ENCODE measurements at regions not wholly inside any gene's neighbourhood (a gene's known extent, or its start where the extent isn't known, plus 50 kb on each side); places are given as distances from the start of the nearest gene placed in this dataset.

GRCh38 chr20:56985066-56985685 lies 281.3 kb downstream of the BMP7 start:
- Mint-ChIP-seq H3K4me3 (no peak overlapping the region), H3K4me1 (ENCODE audit: low read depth in 2 of 2) (no peaks in the 10 kb centered on the region), H3K9me3 (peaks cover 3 to 11% of the 10 kb centered on the region in 2 donors), H3K27me3 (peaks cover 0 to 17% of the 10 kb centered on the region in 2 donors), H3K27ac (no peak overlapping the region), H3K36me3 (ENCODE audit: insufficient read depth) (no peaks in the 10 kb centered on the region)
- ATAC-seq (replicated peaks) = no peak
- no peak for DNase-seq

GRCh38 chr20:56986476-56986875 lies 280.0 kb downstream of the BMP7 start:
- Mint-ChIP-seq H3K36me3 (ENCODE audit: insufficient read depth) (peaks cover 2% of the 10 kb centered on the region), H3K27ac (no peak overlapping the region), H3K4me3 (no peak overlapping the region), H3K27me3 (peaks cover 0 to 30% of the 10 kb centered on the region in 2 donors), H3K9me3 (peaks cover 3 to 11% of the 10 kb centered on the region in 2 donors), H3K4me1 (ENCODE audit: low read depth in 2 of 2) (no peaks in the 10 kb centered on the region)
- ATAC-seq (replicated peaks) = no peak
- DNase-seq = no peak

GRCh38 chr20:56986931-56987720 lies 279.3 kb downstream of the BMP7 start:
- Mint-ChIP-seq H3K4me1 (ENCODE audit: low read depth in 2 of 2) (no peaks in the 10 kb centered on the region), H3K9me3 (peaks cover 3 to 11% of the 10 kb centered on the region in 2 donors), H3K4me3 (no peak overlapping the region), H3K36me3 (ENCODE audit: insufficient read depth) (peaks cover 2% of the 10 kb centered on the region), H3K27me3 (peaks cover 0 to 31% of the 10 kb centered on the region in 2 donors), H3K27ac (no peak overlapping the region)
- no peak for ATAC-seq (replicated peaks)
- no peak for DNase-seq

- H3K27me3 Mint-ChIP-seq = peaks cover 0 to 31% of the 10 kb centered on the region in 2 donors
- no peak overlapping the region for H3K27ac Mint-ChIP-seq
- H3K36me3 Mint-ChIP-seq (ENCODE audit: insufficient read depth) = peaks cover 2% of the 10 kb centered on the region
- no peak for DNase-seq
- H3K4me3 Mint-ChIP-seq = no peak overlapping the region
- H3K9me3 Mint-ChIP-seq = peaks cover 3 to 11% of the 10 kb centered on the region in 2 donors
- ATAC-seq (replicated peaks) = no peak
- no peaks in the 10 kb centered on the region for H3K4me1 Mint-ChIP-seq (ENCODE audit: low read depth in 2 of 2)
Observed at GRCh38 chr20:56987986-56988385, 278.5 kb downstream of the BMP7 start.

- Mint-ChIP-seq H3K36me3 (ENCODE audit: insufficient read depth) (peaks cover 2% of the 10 kb centered on the region), H3K9me3 (peaks cover 3 to 11% of the 10 kb centered on the region in 2 donors), H3K27me3 (peaks cover 0 to 31% of the 10 kb centered on the region in 2 donors), H3K4me1 (ENCODE audit: low read depth in 2 of 2) (no peaks in the 10 kb centered on the region), H3K27ac (no peak overlapping the region), H3K4me3 (no peak overlapping the region)
- no peak for ATAC-seq (replicated peaks)
- no peak for DNase-seq
Observed at GRCh38 chr20:56988446-56988845, 278.0 kb downstream of the BMP7 start.

GRCh38 chr20:56989516-56989915 lies 276.9 kb downstream of the BMP7 start:
- ATAC-seq (replicated peaks) = no peak

GRCh38 chr20:56993020-56993559 lies 273.4 kb downstream of the BMP7 start:
- no peak overlapping the region for H3K4me3 Mint-ChIP-seq
- no peaks in the 10 kb centered on the region for H3K4me1 Mint-ChIP-seq (ENCODE audit: low read depth in 2 of 2)
- peaks cover 0 to 30% of the 10 kb centered on the region in 2 donors for H3K27me3 Mint-ChIP-seq
- no peak overlapping the region for H3K27ac Mint-ChIP-seq
- H3K9me3 Mint-ChIP-seq = peaks cover 0 to 1% of the 10 kb centered on the region in 2 donors
- DNase-seq = no peak
- H3K36me3 Mint-ChIP-seq (ENCODE audit: insufficient read depth) = peaks cover 2% of the 10 kb centered on the region
- no peak for ATAC-seq (replicated peaks)

More at GRCh38 chr20:56989516-56989915, 276.9 kb downstream of the BMP7 start:
- Mint-ChIP-seq H3K4me1 (ENCODE audit: low read depth in 2 of 2) (no peaks in the 10 kb centered on the region), H3K27me3 (peaks cover 0 to 31% of the 10 kb centered on the region in 2 donors), H3K4me3 (no peak overlapping the region), H3K27ac (no peak overlapping the region), H3K9me3 (peaks cover 0 to 4% of the 10 kb centered on the region in 2 donors), H3K36me3 (ENCODE audit: insufficient read depth) (peaks cover 2% of the 10 kb centered on the region)
- no peak for DNase-seq

GRCh38 chr20:56994006-56994405 lies 272.4 kb downstream of the BMP7 start:
- H3K27ac Mint-ChIP-seq = no peak overlapping the region
- ATAC-seq (replicated peaks) (no peak), DNase-seq (no peak)

GRCh38 chr20:56995149-56995548 lies 271.3 kb downstream of the BMP7 start:
- DNase-seq (no peak), ATAC-seq (replicated peaks) (no peak)
- no peaks in the 10 kb centered on the region for H3K4me1 Mint-ChIP-seq (ENCODE audit: low read depth in 2 of 2)
- peaks cover 2% of the 10 kb centered on the region for H3K36me3 Mint-ChIP-seq (ENCODE audit: insufficient read depth)
- H3K4me3 Mint-ChIP-seq = no peak overlapping the region
- no peak overlapping the region for H3K27ac Mint-ChIP-seq
- peaks cover 3 to 14% of the 10 kb centered on the region in 2 donors for H3K27me3 Mint-ChIP-seq
- peaks cover 2 to 3% of the 10 kb centered on the region in 2 donors for H3K9me3 Mint-ChIP-seq

More at GRCh38 chr20:56994006-56994405, 272.4 kb downstream of the BMP7 start:
- no peak overlapping the region for H3K4me3 Mint-ChIP-seq
- peaks cover 2% of the 10 kb centered on the region for H3K36me3 Mint-ChIP-seq (ENCODE audit: insufficient read depth)
- H3K9me3 Mint-ChIP-seq = peaks cover 0 to 1% of the 10 kb centered on the region in 2 donors
- H3K4me1 Mint-ChIP-seq (ENCODE audit: low read depth in 2 of 2) = no peaks in the 10 kb centered on the region
- peaks cover 0 to 21% of the 10 kb centered on the region in 2 donors for H3K27me3 Mint-ChIP-seq

GRCh38 chr20:56995635-56996075 lies 270.8 kb downstream of the BMP7 start:
- H3K4me1 Mint-ChIP-seq (ENCODE audit: low read depth in 2 of 2) = no peaks in the 10 kb centered on the region

GRCh38 chr20:56996533-56996932 lies 269.9 kb downstream of the BMP7 start:
- no peak for DNase-seq
- ATAC-seq (replicated peaks) = no peak
- H3K4me1 Mint-ChIP-seq (ENCODE audit: low read depth in 2 of 2) = no peaks in the 10 kb centered on the region
- no peak overlapping the region for H3K4me3 Mint-ChIP-seq
- no peaks in the 10 kb centered on the region for H3K36me3 Mint-ChIP-seq (ENCODE audit: insufficient read depth)
- H3K27ac Mint-ChIP-seq = no peak overlapping the region
- peaks cover under 1 to 5% of the 10 kb centered on the region in 2 donors for H3K27me3 Mint-ChIP-seq
- peaks cover 4 to 7% of the 10 kb centered on the region in 2 donors for H3K9me3 Mint-ChIP-seq

More at GRCh38 chr20:56995635-56996075, 270.8 kb downstream of the BMP7 start:
- no peak overlapping the region for H3K4me3 Mint-ChIP-seq
- no peak for ATAC-seq (replicated peaks)
- H3K9me3 Mint-ChIP-seq = peaks cover 4 to 7% of the 10 kb centered on the region in 2 donors
- H3K27me3 Mint-ChIP-seq = peaks cover 5 to 10% of the 10 kb centered on the region in 2 donors
- no peak overlapping the region for H3K27ac Mint-ChIP-seq
- H3K36me3 Mint-ChIP-seq (ENCODE audit: insufficient read depth) = peaks cover 2% of the 10 kb centered on the region
- DNase-seq = no peak

GRCh38 chr20:56998438-56998837 lies 268.0 kb downstream of the BMP7 start:
- Mint-ChIP-seq H3K4me3 (no peak overlapping the region), H3K36me3 (ENCODE audit: insufficient read depth) (no peaks in the 10 kb centered on the region), H3K9me3 (peaks cover 4 to 7% of the 10 kb centered on the region in 2 donors), H3K27ac (no peak overlapping the region), H3K27me3 (peaks cover 5 to 7% of the 10 kb centered on the region in 2 donors), H3K4me1 (ENCODE audit: low read depth in 2 of 2) (no peaks in the 10 kb centered on the region)
- ATAC-seq (replicated peaks) (no peak), DNase-seq (no peak)

- ATAC-seq (replicated peaks) (no peak), DNase-seq (no peak)
- Mint-ChIP-seq H3K4me1 (ENCODE audit: low read depth in 2 of 2) (no peaks in the 10 kb centered on the region), H3K9me3 (peaks cover 4 to 7% of the 10 kb centered on the region in 2 donors), H3K27me3 (peaks cover 10 to 20% of the 10 kb centered on the region in 2 donors), H3K36me3 (ENCODE audit: insufficient read depth) (no peaks in the 10 kb centered on the region), H3K4me3 (no peak overlapping the region), H3K27ac (no peak overlapping the region)
Observed at GRCh38 chr20:57000441-57000968, 265.9 kb downstream of the BMP7 start.
